ENCODE measurements at regions not wholly inside any gene's neighbourhood (a gene's known extent, or its start where the extent isn't known, plus 50 kb on each side); places are given as distances from the start of the nearest gene placed in this dataset.
A peak's percentile ranks its signal among the peaks of the same experiment; 100 is the strongest.

DNA sequence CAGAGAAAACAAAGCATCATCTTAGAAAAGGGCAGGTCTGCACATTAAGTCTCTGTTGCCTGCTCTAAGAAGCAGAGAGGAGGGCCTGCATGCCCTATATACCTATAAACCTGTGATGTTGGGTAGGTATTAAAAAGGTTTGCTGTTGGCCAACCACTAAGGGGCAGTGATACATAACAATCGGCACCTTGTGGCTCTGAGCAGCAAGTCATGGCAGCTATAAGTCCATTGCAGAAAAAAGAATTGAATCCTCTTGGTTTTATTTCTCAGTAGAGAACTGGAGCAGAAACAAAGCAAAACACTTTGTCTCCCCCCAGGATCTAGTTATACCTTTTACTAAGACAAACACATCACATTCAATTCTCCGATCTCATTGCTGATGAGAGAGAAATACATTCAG lies 1364.4 kb downstream of the STIM2 start:
- H4K20me1 ChIP-seq (ENCODE audit: insufficient read depth), result no peaks in the 10 kb centered on the region
- no peaks in the 10 kb centered on the region for H3K79me2 ChIP-seq (ENCODE audit: insufficient read depth)
- peaks cover 0 to 18% of the 10 kb centered on the region in 2 experiments; a peak in 2 of 4 replicates for H3K4me1 ChIP-seq (ENCODE audit: control insufficient read depth in 1 of 2, insufficient read depth in 2 of 2, low read depth in 1 of 2, low read length in 1 of 2)
- no peak overlapping the region for H3K9ac ChIP-seq
- no peak for DNase-seq
- no peak overlapping the region for H2AFZ ChIP-seq (ENCODE audit: low read depth)
- TF ChIP-seq, protein P1, sequence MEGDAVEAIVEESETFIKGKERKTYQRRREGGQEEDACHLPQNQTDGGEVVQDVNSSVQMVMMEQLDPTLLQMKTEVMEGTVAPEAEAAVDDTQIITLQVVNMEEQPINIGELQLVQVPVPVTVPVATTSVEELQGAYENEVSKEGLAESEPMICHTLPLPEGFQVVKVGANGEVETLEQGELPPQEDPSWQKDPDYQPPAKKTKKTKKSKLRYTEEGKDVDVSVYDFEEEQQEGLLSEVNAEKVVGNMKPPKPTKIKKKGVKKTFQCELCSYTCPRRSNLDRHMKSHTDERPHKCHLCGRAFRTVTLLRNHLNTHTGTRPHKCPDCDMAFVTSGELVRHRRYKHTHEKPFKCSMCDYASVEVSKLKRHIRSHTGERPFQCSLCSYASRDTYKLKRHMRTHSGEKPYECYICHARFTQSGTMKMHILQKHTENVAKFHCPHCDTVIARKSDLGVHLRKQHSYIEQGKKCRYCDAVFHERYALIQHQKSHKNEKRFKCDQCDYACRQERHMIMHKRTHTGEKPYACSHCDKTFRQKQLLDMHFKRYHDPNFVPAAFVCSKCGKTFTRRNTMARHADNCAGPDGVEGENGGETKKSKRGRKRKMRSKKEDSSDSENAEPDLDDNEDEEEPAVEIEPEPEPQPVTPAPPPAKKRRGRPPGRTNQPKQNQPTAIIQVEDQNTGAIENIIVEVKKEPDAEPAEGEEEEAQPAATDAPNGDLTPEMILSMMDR (IDR thresholded peaks at IDR 0.05), result peak; percentile 71
- TF ChIP-seq RAD21 (IDR thresholded peaks at IDR 0.05; ENCODE audit: low read length) (peak; percentile 65), MEF2A (IDR thresholded peaks at IDR 0.05; ENCODE audit: borderline replicate concordance, low read depth) (no peak), USF2 (IDR thresholded peaks at IDR 0.05; ENCODE audit: borderline replicate concordance, low read depth, low read length) (no peak), SMC3 (IDR thresholded peaks at IDR 0.05; ENCODE audit: low read depth, low read length) (peak; percentile 58)
- H3K4me3 ChIP-seq (ENCODE audit: low read depth in 2 of 2, low read length in 1 of 2), result no peak overlapping the region
- no peaks in the 10 kb centered on the region for H3K9me3 ChIP-seq
- no peaks in the 10 kb centered on the region for H3F3A ChIP-seq (replicated peaks; ENCODE audit: insufficient read depth)
- POLR2A ChIA-PET, result no interaction called here
- H3K36me3 ChIP-seq (replicated peaks in 1 of 2; ENCODE audit: control insufficient read depth in 1 of 2, insufficient read depth in 2 of 2, low read length in 1 of 2), result no peaks in the 10 kb centered on the region
- H3K27ac ChIP-seq (ENCODE audit: low read depth in 2 of 2, low read length in 1 of 2), result no peak overlapping the region
- H3K4me2 ChIP-seq, result no peak overlapping the region
- no peaks in the 10 kb centered on the region for H3K27me3 ChIP-seq (ENCODE audit: insufficient read depth)
- CTCF ChIA-PET, result no interaction called here
- H3K9me2 ChIP-seq, result no peaks in the 10 kb centered on the region
- 35% methylated on average over 2 of the region's 2 CpGs for WGBS (ENCODE audit: low lambda C conversion rate)

DNA sequence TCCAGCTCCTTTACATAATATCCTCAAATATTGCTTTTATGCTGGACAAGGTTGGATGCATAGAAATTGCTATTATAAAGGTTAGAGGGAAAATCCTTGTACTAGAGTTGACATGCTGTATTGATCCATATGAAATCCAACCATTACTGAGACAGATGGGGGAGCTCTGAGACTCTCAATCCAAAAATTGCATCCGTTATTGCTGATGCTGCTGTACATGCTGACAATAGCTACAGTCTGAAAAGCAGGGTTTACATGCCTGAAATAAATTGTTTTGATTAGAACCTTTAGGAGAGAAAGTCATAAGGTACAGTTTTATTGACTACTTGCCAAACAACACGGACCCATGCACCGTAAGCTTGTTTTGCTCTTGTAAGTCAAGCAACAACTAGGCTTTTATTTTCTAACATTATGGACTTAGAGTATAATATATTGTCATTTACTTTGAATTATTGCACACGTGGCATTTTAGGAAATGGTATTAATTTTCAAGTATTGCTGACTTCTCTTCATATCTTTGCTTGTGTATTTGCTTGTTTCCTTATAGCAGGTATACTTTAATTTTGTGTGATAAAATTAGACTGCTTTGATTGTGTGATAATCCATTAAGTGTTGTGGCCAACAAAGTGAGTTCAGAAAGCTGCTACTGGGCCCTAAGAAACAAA lies 1365.2 kb downstream of the STIM2 start:
- Histone ChIP-seq H3F3A (replicated peaks; ENCODE audit: insufficient read depth) (no peaks in the 10 kb centered on the region), H3K36me3 (replicated peaks in 1 of 2; ENCODE audit: control insufficient read depth in 1 of 2, insufficient read depth in 2 of 2, low read length in 1 of 2) (no peaks in the 10 kb centered on the region), H3K9ac (no peak overlapping the region), H3K4me1 (ENCODE audit: control insufficient read depth in 1 of 2, insufficient read depth in 2 of 2, low read depth in 1 of 2, low read length in 1 of 2) (peaks cover 0 to 18% of the 10 kb centered on the region in 2 experiments; a peak in 2 of 4 replicates), H3K9me3 (no peaks in the 10 kb centered on the region), H2AFZ (ENCODE audit: low read depth) (no peak overlapping the region), H3K27me3 (ENCODE audit: insufficient read depth) (no peaks in the 10 kb centered on the region), H3K27ac (ENCODE audit: low read depth in 2 of 2, low read length in 1 of 2) (no peak overlapping the region), H3K9me2 (no peaks in the 10 kb centered on the region), H4K20me1 (ENCODE audit: insufficient read depth) (no peaks in the 10 kb centered on the region), H3K4me2 (no peak overlapping the region), H3K79me2 (ENCODE audit: insufficient read depth) (no peaks in the 10 kb centered on the region), H3K4me3 (ENCODE audit: low read depth in 2 of 2, low read length in 1 of 2) (no peak overlapping the region)
- DNase-seq, result no peak
- WGBS (ENCODE audit: low lambda C conversion rate), result 45% methylated on average over 4 of the region's 4 CpGs
- POLR2A ChIA-PET, result no interaction called here
- CTCF ChIA-PET, result no interaction called here
- TF ChIP-seq SMC3 (IDR thresholded peaks at IDR 0.05; ENCODE audit: low read depth, low read length) (peak; percentile 11; the same call in 1 of the 2 replicates), RAD21 (IDR thresholded peaks at IDR 0.05; ENCODE audit: low read length) (peak; percentile 35), PBX3 (IDR thresholded peaks at IDR 0.05) (no peak), USF1 (IDR thresholded peaks at IDR 0.05; ENCODE audit: borderline replicate concordance, low read depth) (no peak), CHD2 (IDR thresholded peaks at IDR 0.05; ENCODE audit: low read length, partially characterized antibody) (no peak), POLR2AphosphoS5 (IDR thresholded peaks at IDR 0.05; ENCODE audit: low read depth, low read length) (no peak), RFX5 (IDR thresholded peaks at IDR 0.05; ENCODE audit: low read length) (no peak), NFIC (IDR thresholded peaks at IDR 0.05; ENCODE audit: borderline replicate concordance) (no peak), TCF12 (IDR thresholded peaks at IDR 0.05) (no peak), SIN3A (IDR thresholded peaks at IDR 0.05; ENCODE audit: borderline replicate concordance, low read depth, low read length) (no peak), MXI1 (IDR thresholded peaks at IDR 0.05; ENCODE audit: low read depth, low read length) (no peak), REST (IDR thresholded peaks at IDR 0.05; ENCODE audit: low read depth, low read length) (no peak)
- TF ChIP-seq, protein P1 (IDR thresholded peaks at IDR 0.05), result peak; percentile 25

Data from SK-N-SH (cell line).